Astrocyte (in vitro differentiated cells and primary cell): ENCODE measurements at regions not wholly inside any gene's neighbourhood (a gene's known extent, or its start where the extent isn't known, plus 50 kb on each side); places are given as distances from the start of the nearest gene placed in this dataset.

Experiments used
- DNase-seq: peaks from one replicate; pipeline ENCODE4 v3.0.0-alpha.2; 2010; ENCODE audit warnings: low read depth
- FAIRE-seq: peaks from 2 replicates; lab custom pipeline; 2011; peaks lifted over from hg19 to GRCh38; lab: Jason Lieb, UNC
- H2AFZ ChIP-seq: 2 replicates; pipeline ENCODE4 v1.6.0; 2012; ENCODE audit warnings: low read depth, low read length, inconsistent platforms
- H3K27ac ChIP-seq: 2 replicates; pipeline ENCODE4 v1.5.1; 2011; ENCODE audit warnings: low read depth, low read length, inconsistent platforms
- H3K27me3 ChIP-seq: 2 replicates; pipeline ENCODE4 v1.6.0; 2011; ENCODE audit warnings: low read length, inconsistent platforms; ENCODE audit not compliant: insufficient read depth
- H3K36me3 ChIP-seq: 2 replicates; pipeline ENCODE4 v1.5.1; 2011; ENCODE audit warnings: low read length, inconsistent platforms; ENCODE audit not compliant: insufficient read depth
- H3K4me1 ChIP-seq: 2 replicates; pipeline ENCODE4 v1.5.1; 2011; ENCODE audit warnings: low read length, inconsistent platforms; ENCODE audit not compliant: insufficient read depth
- H3K4me2 ChIP-seq: 2 replicates; pipeline ENCODE4 v1.6.0; 2012; ENCODE audit warnings: low read length, inconsistent platforms
- H3K4me3 ChIP-seq: 2 replicates; pipeline ENCODE4 v1.5.1; 2011; ENCODE audit warnings: low read depth, mild to moderate bottlenecking, low read length, inconsistent platforms; ENCODE audit not compliant: insufficient read depth
- H3K79me2 ChIP-seq: 2 replicates; pipeline ENCODE4 v1.6.0; 2012; ENCODE audit warnings: mild to moderate bottlenecking, low read length, inconsistent platforms; ENCODE audit not compliant: insufficient read depth
- H3K9ac ChIP-seq: 2 replicates; pipeline ENCODE4 v1.6.0; 2012; ENCODE audit warnings: mild to moderate bottlenecking, low read length, inconsistent platforms
- H3K9me3 ChIP-seq: 2 replicates; pipeline ENCODE4 v1.5.1; 2012; ENCODE audit warnings: low read depth, mild to moderate bottlenecking, low read length, inconsistent platforms; ENCODE audit not compliant: insufficient read depth
- H4K20me1 ChIP-seq: 2 replicates; pipeline ENCODE4 v1.6.0; 2012; ENCODE audit warnings: low read length, inconsistent platforms; ENCODE audit not compliant: insufficient read depth
- H3K27ac Mint-ChIP-seq: one replicate; pipeline ENCODE4 v1.8.0; 2021; ENCODE audit warnings: mild to moderate bottlenecking, mixed read lengths; ENCODE audit not compliant: unreplicated experiment
- H3K27me3 Mint-ChIP-seq: one replicate; pipeline ENCODE4 v1.8.0; 2021; ENCODE audit warnings: low read depth, mixed read lengths; ENCODE audit not compliant: unreplicated experiment
- H3K36me3 Mint-ChIP-seq: one replicate; pipeline ENCODE4 v1.8.0; 2021; ENCODE audit warnings: low read depth, mixed read lengths; ENCODE audit not compliant: unreplicated experiment
- H3K4me1 Mint-ChIP-seq: one replicate; pipeline ENCODE4 v1.8.0; 2021; ENCODE audit warnings: low read depth, mixed read lengths; ENCODE audit not compliant: unreplicated experiment
- H3K4me3 Mint-ChIP-seq: one replicate; pipeline ENCODE4 v1.8.0; 2021; ENCODE audit warnings: mild to moderate bottlenecking, moderate library complexity, mixed read lengths; ENCODE audit not compliant: unreplicated experiment
- H3K9me3 Mint-ChIP-seq: one replicate; pipeline ENCODE4 v1.8.0; 2021; ENCODE audit warnings: mild to moderate bottlenecking, mixed read lengths; ENCODE audit not compliant: unreplicated experiment
- EZH2 ChIP-seq: IDR thresholded peaks from 2 replicates; pipeline ENCODE4 v1.6.1; 2012; ENCODE audit warnings: mild to moderate bottlenecking, low read length, inconsistent platforms; ENCODE audit not compliant: insufficient read depth
- TF ChIP-seq, protein P1 (sequence below): IDR thresholded peaks from 2 replicates; pipeline ENCODE4 v1.5.1; 2011; ENCODE audit warnings: low read depth, mild to moderate bottlenecking, inconsistent platforms, low read length, moderate library complexity; ENCODE audit not compliant: insufficient read depth

DNA sequence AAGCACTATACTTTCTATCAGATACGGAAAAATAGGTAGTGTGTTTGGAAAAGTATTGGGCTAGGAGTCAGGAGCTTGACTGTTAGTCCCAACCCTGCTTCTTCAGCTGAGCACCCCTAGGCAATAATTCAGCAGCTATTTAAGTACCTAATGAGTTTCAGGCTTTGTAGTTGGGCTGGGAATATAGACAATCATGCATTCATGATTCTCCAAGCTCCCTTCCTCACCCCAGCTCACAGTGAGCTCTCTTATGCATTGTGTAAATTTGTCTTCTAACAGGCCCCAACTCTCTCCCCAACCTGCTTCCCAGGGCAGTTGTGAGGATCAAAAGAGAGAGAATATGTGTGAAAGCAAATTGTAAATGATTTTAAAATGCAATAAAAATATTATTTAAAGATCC is 201.2 kb downstream of the MSX2 start:
- TF ChIP-seq, protein P1, sequence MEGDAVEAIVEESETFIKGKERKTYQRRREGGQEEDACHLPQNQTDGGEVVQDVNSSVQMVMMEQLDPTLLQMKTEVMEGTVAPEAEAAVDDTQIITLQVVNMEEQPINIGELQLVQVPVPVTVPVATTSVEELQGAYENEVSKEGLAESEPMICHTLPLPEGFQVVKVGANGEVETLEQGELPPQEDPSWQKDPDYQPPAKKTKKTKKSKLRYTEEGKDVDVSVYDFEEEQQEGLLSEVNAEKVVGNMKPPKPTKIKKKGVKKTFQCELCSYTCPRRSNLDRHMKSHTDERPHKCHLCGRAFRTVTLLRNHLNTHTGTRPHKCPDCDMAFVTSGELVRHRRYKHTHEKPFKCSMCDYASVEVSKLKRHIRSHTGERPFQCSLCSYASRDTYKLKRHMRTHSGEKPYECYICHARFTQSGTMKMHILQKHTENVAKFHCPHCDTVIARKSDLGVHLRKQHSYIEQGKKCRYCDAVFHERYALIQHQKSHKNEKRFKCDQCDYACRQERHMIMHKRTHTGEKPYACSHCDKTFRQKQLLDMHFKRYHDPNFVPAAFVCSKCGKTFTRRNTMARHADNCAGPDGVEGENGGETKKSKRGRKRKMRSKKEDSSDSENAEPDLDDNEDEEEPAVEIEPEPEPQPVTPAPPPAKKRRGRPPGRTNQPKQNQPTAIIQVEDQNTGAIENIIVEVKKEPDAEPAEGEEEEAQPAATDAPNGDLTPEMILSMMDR, result no peak
- TF ChIP-seq EZH2, result no peak
- Mint-ChIP-seq H3K36me3 (no peaks in the 10 kb centered on the region), H3K27ac (no peak overlapping the region), H3K9me3 (peaks cover 1% of the 10 kb centered on the region), H3K27me3 (no peaks in the 10 kb centered on the region), H3K4me1 (no peaks in the 10 kb centered on the region), H3K4me3 (no peak overlapping the region)
- H3K27ac ChIP-seq, result no peak overlapping the region
- no peak overlapping the region for H3K4me2 ChIP-seq
- no peak overlapping the region for H3K9ac ChIP-seq
- DNase-seq, result no peak
- H3K4me1 ChIP-seq, result peaks cover 4% of the 10 kb centered on the region
- no peak for FAIRE-seq
- H3K36me3 ChIP-seq, result no peaks in the 10 kb centered on the region
- H3K27me3 ChIP-seq, result no peaks in the 10 kb centered on the region
- H2AFZ ChIP-seq, result no peak overlapping the region
- H4K20me1 ChIP-seq, result no peaks in the 10 kb centered on the region
- no peaks in the 10 kb centered on the region for H3K79me2 ChIP-seq
- H3K9me3 ChIP-seq, result no peaks in the 10 kb centered on the region
- H3K4me3 ChIP-seq, result no peak overlapping the region

DNA sequence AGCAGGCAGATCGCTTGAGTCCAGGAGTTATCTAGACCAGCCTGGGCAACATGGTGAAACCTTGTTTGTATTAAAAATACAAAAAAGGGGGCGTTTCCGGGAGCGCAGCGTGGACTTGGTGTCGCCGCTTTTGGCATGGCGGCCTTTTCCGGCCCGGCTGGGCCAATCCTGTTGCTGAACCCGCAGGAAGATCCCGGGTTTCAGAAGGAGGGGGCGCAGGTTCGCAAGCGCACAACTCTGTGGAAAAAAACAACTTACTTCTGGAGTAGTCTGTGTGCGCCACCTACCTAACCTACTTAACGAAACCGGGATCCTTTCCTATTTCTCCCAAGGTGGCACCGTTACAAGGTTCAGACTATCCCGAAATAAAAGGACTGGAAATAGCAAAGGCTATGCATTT is 198.6 kb downstream of the MSX2 start:
- H4K20me1 ChIP-seq, result no peaks in the 10 kb centered on the region
- no peak overlapping the region for H3K4me3 ChIP-seq
- no peaks in the 10 kb centered on the region for H3K27me3 ChIP-seq
- no peak overlapping the region for H2AFZ ChIP-seq
- Mint-ChIP-seq H3K36me3 (no peaks in the 10 kb centered on the region), H3K9me3 (peaks cover 3% of the 10 kb centered on the region), H3K4me1 (no peaks in the 10 kb centered on the region), H3K27me3 (no peaks in the 10 kb centered on the region), H3K4me3 (no peak overlapping the region), H3K27ac (no peak overlapping the region)
- H3K79me2 ChIP-seq, result no peaks in the 10 kb centered on the region
- H3K4me1 ChIP-seq, result peaks cover 4% of the 10 kb centered on the region
- no peak overlapping the region for H3K4me2 ChIP-seq
- DNase-seq, result no peak
- H3K27ac ChIP-seq, result no peak overlapping the region
- no peak for FAIRE-seq
- no peaks in the 10 kb centered on the region for H3K36me3 ChIP-seq
- no peak overlapping the region for H3K9ac ChIP-seq
- TF ChIP-seq, protein P1, result no peak
- no peak for TF ChIP-seq EZH2
- no peaks in the 10 kb centered on the region for H3K9me3 ChIP-seq

DNA sequence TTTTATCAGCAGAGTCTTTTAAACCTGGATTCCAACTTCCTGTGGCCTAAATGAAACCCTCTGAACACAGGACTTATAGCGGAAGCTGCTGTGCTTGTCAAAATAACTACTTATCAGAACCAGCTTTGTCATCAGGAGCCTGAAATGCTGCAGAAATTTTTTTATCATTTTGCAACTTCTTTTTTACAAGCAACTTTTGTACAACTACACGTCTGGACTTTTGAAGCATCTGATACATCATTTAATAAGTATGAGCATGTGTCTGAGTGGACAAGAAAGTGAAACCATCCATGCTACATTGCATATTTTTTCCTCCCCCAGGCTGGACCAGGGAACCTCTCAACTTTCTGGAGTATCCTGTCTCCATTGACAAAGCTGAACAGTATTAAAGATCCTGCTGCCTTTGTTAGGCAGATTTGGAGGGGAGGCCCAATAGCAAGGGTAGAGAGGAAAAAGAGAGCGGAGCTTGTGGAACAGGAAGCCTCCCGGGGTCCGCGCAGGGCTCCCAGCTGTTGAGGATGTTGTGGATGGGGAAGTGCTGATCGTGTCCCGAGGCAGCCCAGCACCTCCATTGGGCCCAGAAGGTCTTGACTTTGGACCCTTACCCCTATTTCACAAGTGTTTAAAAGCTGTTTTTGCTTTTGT is 196.6 kb downstream of the MSX2 start:
- no peaks in the 10 kb centered on the region for H3K9me3 ChIP-seq
- Mint-ChIP-seq H3K27me3 (no peaks in the 10 kb centered on the region), H3K36me3 (no peaks in the 10 kb centered on the region), H3K9me3 (peaks cover 3% of the 10 kb centered on the region), H3K4me3 (no peak overlapping the region), H3K27ac (no peak overlapping the region), H3K4me1 (no peaks in the 10 kb centered on the region)
- H3K9ac ChIP-seq, result no peak overlapping the region
- no peaks in the 10 kb centered on the region for H3K36me3 ChIP-seq
- DNase-seq, result no peak
- FAIRE-seq, result no peak
- peak overlapping the region; percentile 45 for H2AFZ ChIP-seq
- H3K4me1 ChIP-seq, result peaks cover 4% of the 10 kb centered on the region
- H3K79me2 ChIP-seq, result no peaks in the 10 kb centered on the region
- TF ChIP-seq, protein P1, result no peak
- no peak for TF ChIP-seq EZH2
- H3K27me3 ChIP-seq, result no peaks in the 10 kb centered on the region
- H3K4me3 ChIP-seq, result no peak overlapping the region
- peak overlapping the region; percentile 72 for H3K4me2 ChIP-seq
- H3K27ac ChIP-seq, result no peak overlapping the region
- no peaks in the 10 kb centered on the region for H4K20me1 ChIP-seq
